ENCODE measurements at regions not wholly inside any gene's neighbourhood (a gene's known extent, or its start where the extent isn't known, plus 50 kb on each side); places are given as distances from the start of the nearest gene placed in this dataset.

GRCh38 chr5:166695326-166695725, 1596.1 kb upstream of the WWC1 start:
- TF ChIP-seq, protein P1, sequence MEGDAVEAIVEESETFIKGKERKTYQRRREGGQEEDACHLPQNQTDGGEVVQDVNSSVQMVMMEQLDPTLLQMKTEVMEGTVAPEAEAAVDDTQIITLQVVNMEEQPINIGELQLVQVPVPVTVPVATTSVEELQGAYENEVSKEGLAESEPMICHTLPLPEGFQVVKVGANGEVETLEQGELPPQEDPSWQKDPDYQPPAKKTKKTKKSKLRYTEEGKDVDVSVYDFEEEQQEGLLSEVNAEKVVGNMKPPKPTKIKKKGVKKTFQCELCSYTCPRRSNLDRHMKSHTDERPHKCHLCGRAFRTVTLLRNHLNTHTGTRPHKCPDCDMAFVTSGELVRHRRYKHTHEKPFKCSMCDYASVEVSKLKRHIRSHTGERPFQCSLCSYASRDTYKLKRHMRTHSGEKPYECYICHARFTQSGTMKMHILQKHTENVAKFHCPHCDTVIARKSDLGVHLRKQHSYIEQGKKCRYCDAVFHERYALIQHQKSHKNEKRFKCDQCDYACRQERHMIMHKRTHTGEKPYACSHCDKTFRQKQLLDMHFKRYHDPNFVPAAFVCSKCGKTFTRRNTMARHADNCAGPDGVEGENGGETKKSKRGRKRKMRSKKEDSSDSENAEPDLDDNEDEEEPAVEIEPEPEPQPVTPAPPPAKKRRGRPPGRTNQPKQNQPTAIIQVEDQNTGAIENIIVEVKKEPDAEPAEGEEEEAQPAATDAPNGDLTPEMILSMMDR (IDR thresholded peaks at IDR 0.05) = no peak
- TF ChIP-seq POLR2A (IDR thresholded peaks at IDR 0.05) = no peak
